ENCODE measurements at regions not wholly inside any gene's neighbourhood (a gene's known extent, or its start where the extent isn't known, plus 50 kb on each side); places are given as distances from the start of the nearest gene placed in this dataset.

DNA sequence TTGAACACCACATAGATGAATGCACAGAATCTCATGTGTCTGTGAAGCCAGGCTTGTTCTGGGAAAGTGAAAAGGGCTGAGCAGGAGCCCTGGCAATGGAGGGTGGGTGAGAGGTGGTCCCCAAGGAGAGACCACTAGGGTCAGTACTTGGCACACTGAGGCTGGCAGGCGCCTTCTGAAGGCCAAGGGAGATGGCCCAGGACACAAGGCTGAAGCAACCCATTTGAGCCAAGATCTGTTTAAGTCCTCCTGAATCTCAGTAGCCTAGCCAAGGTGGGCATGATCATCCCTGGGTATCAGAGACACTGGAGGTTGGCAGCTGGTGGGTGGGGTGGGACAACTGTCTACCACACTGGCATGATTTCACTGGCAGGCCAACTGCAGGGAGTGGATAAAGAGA is 1741.2 kb downstream of the TP53TG3F start:
- H3K27me3 ChIP-seq: no peaks in the 10 kb centered on the region
- WGBS, 2 donors: 42 to 44% methylated on average over 1 of the region's 1 CpG
- peaks cover 0 to 21% (median 0%) of the 10 kb centered on the region in 4 donors for H3K9me3 ChIP-seq
- H3K36me3 ChIP-seq: no peaks in the 10 kb centered on the region
- TF ChIP-seq POLR2A (IDR thresholded peaks at IDR 0.05) (no peak), POLR2AphosphoS5 (IDR thresholded peaks at IDR 0.05) (no peak), EP300 (IDR thresholded peaks at IDR 0.05) (no peak)
- TF ChIP-seq, protein P1, sequence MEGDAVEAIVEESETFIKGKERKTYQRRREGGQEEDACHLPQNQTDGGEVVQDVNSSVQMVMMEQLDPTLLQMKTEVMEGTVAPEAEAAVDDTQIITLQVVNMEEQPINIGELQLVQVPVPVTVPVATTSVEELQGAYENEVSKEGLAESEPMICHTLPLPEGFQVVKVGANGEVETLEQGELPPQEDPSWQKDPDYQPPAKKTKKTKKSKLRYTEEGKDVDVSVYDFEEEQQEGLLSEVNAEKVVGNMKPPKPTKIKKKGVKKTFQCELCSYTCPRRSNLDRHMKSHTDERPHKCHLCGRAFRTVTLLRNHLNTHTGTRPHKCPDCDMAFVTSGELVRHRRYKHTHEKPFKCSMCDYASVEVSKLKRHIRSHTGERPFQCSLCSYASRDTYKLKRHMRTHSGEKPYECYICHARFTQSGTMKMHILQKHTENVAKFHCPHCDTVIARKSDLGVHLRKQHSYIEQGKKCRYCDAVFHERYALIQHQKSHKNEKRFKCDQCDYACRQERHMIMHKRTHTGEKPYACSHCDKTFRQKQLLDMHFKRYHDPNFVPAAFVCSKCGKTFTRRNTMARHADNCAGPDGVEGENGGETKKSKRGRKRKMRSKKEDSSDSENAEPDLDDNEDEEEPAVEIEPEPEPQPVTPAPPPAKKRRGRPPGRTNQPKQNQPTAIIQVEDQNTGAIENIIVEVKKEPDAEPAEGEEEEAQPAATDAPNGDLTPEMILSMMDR (IDR thresholded peaks at IDR 0.05): no peak
- no peak for DNase-seq
- H3K4me3 ChIP-seq: no peak overlapping the region
- no peak overlapping the region for H3K27ac ChIP-seq
- intact Hi-C loops (cut with DNase I): no loop called here
- H3K4me1 ChIP-seq: no peaks in the 10 kb centered on the region

DNA sequence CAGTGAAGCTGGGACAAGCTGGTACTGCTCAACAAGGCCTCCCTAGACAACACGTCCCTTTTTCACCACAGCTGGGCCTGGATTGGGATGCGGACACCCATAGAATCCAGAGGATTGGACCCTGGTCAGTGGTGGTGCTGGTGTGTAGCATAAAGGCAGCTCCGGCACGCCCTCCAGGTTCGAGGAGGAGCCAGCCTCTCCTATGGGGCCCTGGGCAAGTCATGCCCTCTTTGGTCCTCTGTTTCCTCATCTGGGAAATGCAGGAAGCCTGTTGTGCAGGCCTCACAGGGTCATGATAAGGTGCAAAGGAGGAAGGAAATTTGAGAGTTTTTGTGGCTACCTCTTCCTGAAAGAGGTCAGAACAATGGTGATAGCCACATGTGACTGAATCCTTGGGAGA is 1741.7 kb downstream of the TP53TG3F start:
- intact Hi-C loops (cut with DNase I): no loop called here
- H3K27me3 ChIP-seq: peaks cover 0 to 3% (median 0%) of the 10 kb centered on the region in 3 donors
- no peak for DNase-seq
- H3K4me3 ChIP-seq: no peak overlapping the region
- no peaks in the 10 kb centered on the region for H3K4me1 ChIP-seq
- TF ChIP-seq POLR2AphosphoS5 (IDR thresholded peaks at IDR 0.05) (no peak), EP300 (IDR thresholded peaks at IDR 0.05) (no peak), POLR2A (IDR thresholded peaks at IDR 0.05) (no peak)
- TF ChIP-seq, protein P1 (IDR thresholded peaks at IDR 0.05): no peak
- H3K27ac ChIP-seq: no peak overlapping the region
- H3K9me3 ChIP-seq: peaks cover 0 to 16% (median 0%) of the 10 kb centered on the region in 4 donors
- no peaks in the 10 kb centered on the region for H3K36me3 ChIP-seq
- WGBS, 2 donors: 69 to 80% methylated on average over 5 of the region's 5 CpGs

DNA sequence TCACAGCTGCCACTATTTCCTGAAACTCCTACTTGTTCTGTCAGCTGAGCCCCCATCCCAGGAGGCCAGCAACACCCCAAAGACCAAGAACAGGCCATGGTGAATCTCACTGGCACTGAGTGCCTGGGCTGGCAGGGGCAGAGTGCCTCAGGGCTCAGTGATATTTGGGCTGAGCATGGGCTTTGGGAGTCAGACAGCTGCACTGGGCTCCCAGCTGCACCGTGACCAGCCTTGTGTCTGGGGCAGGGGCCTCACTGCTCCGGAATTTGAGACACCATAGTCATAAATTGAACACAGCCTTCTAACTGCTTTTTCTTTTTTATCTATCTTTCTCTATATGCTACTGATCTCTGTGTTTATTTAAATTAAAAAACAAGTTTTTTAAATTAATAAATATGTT is 1744.2 kb downstream of the TP53TG3F start:
- no peak overlapping the region for H3K4me3 ChIP-seq
- H3K36me3 ChIP-seq: no peaks in the 10 kb centered on the region
- peaks cover 0 to 17% (median 0%) of the 10 kb centered on the region in 3 donors for H3K27me3 ChIP-seq
- peaks cover 0 to 17% (median 0%) of the 10 kb centered on the region in 4 donors for H3K9me3 ChIP-seq
- no peak for DNase-seq
- WGBS, 2 donors: 68 to 80% methylated on average over 2 of the region's 2 CpGs
- intact Hi-C loops (cut with DNase I): no loop called here
- no peak overlapping the region for H3K27ac ChIP-seq
- no peaks in the 10 kb centered on the region for H3K4me1 ChIP-seq
- TF ChIP-seq, protein P1 (IDR thresholded peaks at IDR 0.05): no peak
- no peak for TF ChIP-seq POLR2A (IDR thresholded peaks at IDR 0.05)

DNA sequence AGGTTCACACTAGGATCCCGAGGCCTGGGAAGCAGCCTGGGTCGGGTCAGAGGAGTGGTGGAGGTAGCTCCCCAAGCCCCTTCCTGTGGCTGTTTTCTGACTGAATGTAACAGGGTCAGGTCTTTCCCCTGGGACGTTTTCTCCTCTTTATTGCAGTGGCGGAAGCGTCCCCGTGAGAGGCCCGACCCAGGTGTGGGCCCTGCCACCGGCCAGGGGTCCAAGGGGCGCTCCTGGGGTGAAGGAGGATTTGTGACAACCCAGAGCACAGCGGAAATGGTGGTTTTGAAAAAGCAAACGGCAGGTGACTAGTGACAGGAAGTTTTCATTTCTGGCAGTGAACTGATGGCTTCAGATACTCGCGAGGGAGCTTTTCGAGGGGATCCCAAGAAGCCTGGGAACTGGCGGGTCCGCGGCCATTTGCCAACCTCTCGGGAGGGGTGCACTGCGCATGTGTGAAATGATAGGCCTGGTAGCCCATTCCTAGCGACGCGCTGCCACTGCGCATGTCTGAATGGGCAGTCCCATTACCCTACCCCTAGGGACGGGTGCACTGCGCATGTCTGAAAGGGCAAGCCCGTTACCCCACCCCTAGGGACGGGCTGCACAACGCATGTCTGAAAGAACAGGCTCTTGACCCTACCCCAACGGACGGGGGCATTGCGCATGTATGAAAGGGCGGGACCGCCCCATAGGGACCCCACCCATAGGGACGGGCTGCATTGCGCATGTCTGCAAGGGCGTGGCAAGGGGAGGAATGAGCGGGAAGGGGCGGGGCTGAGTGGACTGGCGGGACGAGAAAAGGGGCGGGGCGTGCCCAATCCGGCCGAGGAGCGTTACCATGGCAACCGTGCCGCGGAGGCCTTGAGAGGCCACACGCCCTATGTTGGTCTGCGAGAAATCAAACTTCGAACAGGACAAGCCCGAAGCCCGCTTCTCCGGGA is 1747.9 kb downstream of the TP53TG3F start:
- TF ChIP-seq, protein P1 (IDR thresholded peaks at IDR 0.05): no peak
- peaks cover 0 to 15% (median 0%) of the 10 kb centered on the region in 4 donors for H3K9me3 ChIP-seq
- 67 to 75% methylated on average over 54 of the region's 54 CpGs for WGBS, 2 donors
- H3K4me1 ChIP-seq: no peaks in the 10 kb centered on the region
- intact Hi-C loops (cut with DNase I): no loop called here
- H3K4me3 ChIP-seq: no peak overlapping the region
- no peak for DNase-seq
- H3K36me3 ChIP-seq: no peaks in the 10 kb centered on the region
- no peak overlapping the region for H3K27ac ChIP-seq
- H3K27me3 ChIP-seq: peaks cover 0 to 17% (median 0%) of the 10 kb centered on the region in 3 donors

Measured in sigmoid colon (tissue), 6 donors.